Activated T-cell treated with anti-CD3 and anti-CD28 coated beads for 48 hours (primary cell): ENCODE measurements at regions not wholly inside any gene's neighbourhood (a gene's known extent, or its start where the extent isn't known, plus 50 kb on each side); places are given as distances from the start of the nearest gene placed in this dataset.
"Not testable (repeated sequence)": the region's sequence is repeated elsewhere in the genome, so short reads cannot be mapped to it uniquely, and the experiment has no call there.

ENCODE experiments used
- DNase-seq: peaks from one replicate; pipeline ENCODE4 v3.0.0-alpha.2; 2020; ENCODE audit warnings: low read depth

- no peak for DNase-seq
Observed at GRCh38 chr14:86203843-86204242, 673.9 kb downstream of the FLRT2 start.

GRCh38 chr14:86196471-86196870, 666.5 kb downstream of the FLRT2 start:
- no peak for DNase-seq

- DNase-seq, result no peak
Observed at GRCh38 chr14:86193756-86194155, 663.8 kb downstream of the FLRT2 start.

GRCh38 chr14:86179980-86180379, 650.0 kb downstream of the FLRT2 start:
- DNase-seq, result no peak

GRCh38 chr14:86168371-86168770, 638.4 kb downstream of the FLRT2 start:
- no peak for DNase-seq

GRCh38 chr14:86166541-86166940, 636.6 kb downstream of the FLRT2 start:
- DNase-seq, result no peak

GRCh38 chr14:86153480-86153879, 623.5 kb downstream of the FLRT2 start:
- DNase-seq, result no peak

- DNase-seq, result no peak
Observed at GRCh38 chr14:86143248-86143647, 613.3 kb downstream of the FLRT2 start.

- DNase-seq, result no peak
Observed at GRCh38 chr14:86141966-86142365, 612.0 kb downstream of the FLRT2 start.

GRCh38 chr14:86129426-86129825, 599.5 kb downstream of the FLRT2 start:
- no peak for DNase-seq

- no peak for DNase-seq
Observed at GRCh38 chr14:86124328-86124727, 594.4 kb downstream of the FLRT2 start.

- DNase-seq, result no peak
Observed at GRCh38 chr14:86115972-86116371, 586.0 kb downstream of the FLRT2 start.

- DNase-seq, result not testable (repeated sequence)
Observed at GRCh38 chr14:86110871-86111270, 580.9 kb downstream of the FLRT2 start.

- no peak for DNase-seq
Observed at GRCh38 chr14:86104691-86105265, 574.8 kb downstream of the FLRT2 start.

GRCh38 chr14:86094512-86094911, 564.6 kb downstream of the FLRT2 start:
- DNase-seq, result no peak

- DNase-seq, result no peak
Observed at GRCh38 chr14:86091811-86092210, 561.9 kb downstream of the FLRT2 start.

GRCh38 chr14:86088156-86088555, 558.2 kb downstream of the FLRT2 start:
- no peak for DNase-seq

GRCh38 chr14:86087377-86087776, 557.4 kb downstream of the FLRT2 start:
- DNase-seq, result no peak

GRCh38 chr14:86086962-86087361, 557.0 kb downstream of the FLRT2 start:
- no peak for DNase-seq

- DNase-seq, result no peak
Observed at GRCh38 chr14:86084097-86084496, 554.2 kb downstream of the FLRT2 start.

GRCh38 chr14:86083616-86084015, 553.7 kb downstream of the FLRT2 start:
- DNase-seq, result no peak

- DNase-seq, result no peak
Observed at GRCh38 chr14:86072116-86072894, 542.4 kb downstream of the FLRT2 start.

- no peak for DNase-seq
Observed at GRCh38 chr14:86066651-86067050, 536.7 kb downstream of the FLRT2 start.

GRCh38 chr14:86065407-86065806, 535.5 kb downstream of the FLRT2 start:
- no peak for DNase-seq
